ENCODE measurements at regions not wholly inside any gene's neighbourhood (a gene's known extent, or its start where the extent isn't known, plus 50 kb on each side); places are given as distances from the start of the nearest gene placed in this dataset.

DNA sequence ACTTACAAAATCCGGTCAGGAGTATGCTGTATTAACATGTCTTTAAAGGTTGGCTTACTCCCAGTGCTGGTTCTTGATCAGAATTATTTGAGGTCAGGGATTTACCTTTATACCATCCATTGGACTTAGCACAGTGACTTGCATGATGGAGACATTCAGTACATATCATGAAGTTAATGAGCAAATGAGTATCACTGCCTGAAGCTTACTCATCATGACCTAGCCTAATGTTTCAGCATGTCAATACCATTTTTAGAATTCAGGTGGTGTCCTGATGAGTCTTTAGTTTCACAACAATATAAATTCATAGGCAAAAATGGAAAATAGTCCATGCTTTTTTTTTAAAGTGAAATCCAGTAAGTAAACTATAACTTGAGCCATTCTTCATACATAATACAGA lies 226.0 kb upstream of the C9orf72 start:
- TF ChIP-seq, protein P1, sequence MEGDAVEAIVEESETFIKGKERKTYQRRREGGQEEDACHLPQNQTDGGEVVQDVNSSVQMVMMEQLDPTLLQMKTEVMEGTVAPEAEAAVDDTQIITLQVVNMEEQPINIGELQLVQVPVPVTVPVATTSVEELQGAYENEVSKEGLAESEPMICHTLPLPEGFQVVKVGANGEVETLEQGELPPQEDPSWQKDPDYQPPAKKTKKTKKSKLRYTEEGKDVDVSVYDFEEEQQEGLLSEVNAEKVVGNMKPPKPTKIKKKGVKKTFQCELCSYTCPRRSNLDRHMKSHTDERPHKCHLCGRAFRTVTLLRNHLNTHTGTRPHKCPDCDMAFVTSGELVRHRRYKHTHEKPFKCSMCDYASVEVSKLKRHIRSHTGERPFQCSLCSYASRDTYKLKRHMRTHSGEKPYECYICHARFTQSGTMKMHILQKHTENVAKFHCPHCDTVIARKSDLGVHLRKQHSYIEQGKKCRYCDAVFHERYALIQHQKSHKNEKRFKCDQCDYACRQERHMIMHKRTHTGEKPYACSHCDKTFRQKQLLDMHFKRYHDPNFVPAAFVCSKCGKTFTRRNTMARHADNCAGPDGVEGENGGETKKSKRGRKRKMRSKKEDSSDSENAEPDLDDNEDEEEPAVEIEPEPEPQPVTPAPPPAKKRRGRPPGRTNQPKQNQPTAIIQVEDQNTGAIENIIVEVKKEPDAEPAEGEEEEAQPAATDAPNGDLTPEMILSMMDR (IDR thresholded peaks at IDR 0.05; ENCODE audit: control extremely low read depth in 1 of 3, insufficient read depth in 1 of 3, low read depth in 1 of 3, low read length in 3 of 3): no peak
- no peak for TF ChIP-seq POLR2AphosphoS5 (IDR thresholded peaks at IDR 0.05; ENCODE audit: low read depth, low read length)
- TF ChIP-seq SP4 (IDR thresholded peaks at IDR 0.05; ENCODE audit: low read length): no peak
- no peak for TF ChIP-seq ZNF274 (IDR thresholded peaks at IDR 0.05; ENCODE audit: borderline replicate concordance, extremely low read depth, low read length)
- no peak for TF ChIP-seq SAP30 (IDR thresholded peaks at IDR 0.05; ENCODE audit: insufficient read depth, insufficient replicate concordance, low read length)
- TF ChIP-seq SUZ12 (IDR thresholded peaks at IDR 0.05; ENCODE audit: low read length): no peak
- TF ChIP-seq HDAC2 (IDR thresholded peaks at IDR 0.05; ENCODE audit: borderline replicate concordance in 1 of 2, low read depth in 2 of 2, low read length in 2 of 2): no peak
- no peak for TF ChIP-seq EP300 (IDR thresholded peaks at IDR 0.05; ENCODE audit: borderline replicate concordance in 1 of 2, low read depth in 2 of 2, low read length in 2 of 2)
